ENCODE measurements at regions not wholly inside any gene's neighbourhood (a gene's known extent, or its start where the extent isn't known, plus 50 kb on each side); places are given as distances from the start of the nearest gene placed in this dataset.

DNA sequence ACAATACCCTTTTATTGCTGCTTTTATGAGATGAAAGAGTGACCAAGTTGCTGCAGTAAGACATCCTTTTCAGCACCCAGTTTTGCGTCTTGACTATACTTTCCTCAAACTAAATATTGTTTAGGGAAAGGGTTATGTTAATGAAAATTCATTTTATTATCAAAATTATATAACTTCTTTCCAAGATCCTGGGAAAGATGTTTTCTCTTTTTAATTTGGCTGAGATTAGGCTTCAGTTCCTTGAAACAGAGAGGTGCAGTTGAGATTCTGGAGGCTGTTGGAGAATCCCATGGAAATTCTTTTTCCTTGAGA is 91.6 kb upstream of the KCNA3 start:
- TF ChIP-seq, protein P1, sequence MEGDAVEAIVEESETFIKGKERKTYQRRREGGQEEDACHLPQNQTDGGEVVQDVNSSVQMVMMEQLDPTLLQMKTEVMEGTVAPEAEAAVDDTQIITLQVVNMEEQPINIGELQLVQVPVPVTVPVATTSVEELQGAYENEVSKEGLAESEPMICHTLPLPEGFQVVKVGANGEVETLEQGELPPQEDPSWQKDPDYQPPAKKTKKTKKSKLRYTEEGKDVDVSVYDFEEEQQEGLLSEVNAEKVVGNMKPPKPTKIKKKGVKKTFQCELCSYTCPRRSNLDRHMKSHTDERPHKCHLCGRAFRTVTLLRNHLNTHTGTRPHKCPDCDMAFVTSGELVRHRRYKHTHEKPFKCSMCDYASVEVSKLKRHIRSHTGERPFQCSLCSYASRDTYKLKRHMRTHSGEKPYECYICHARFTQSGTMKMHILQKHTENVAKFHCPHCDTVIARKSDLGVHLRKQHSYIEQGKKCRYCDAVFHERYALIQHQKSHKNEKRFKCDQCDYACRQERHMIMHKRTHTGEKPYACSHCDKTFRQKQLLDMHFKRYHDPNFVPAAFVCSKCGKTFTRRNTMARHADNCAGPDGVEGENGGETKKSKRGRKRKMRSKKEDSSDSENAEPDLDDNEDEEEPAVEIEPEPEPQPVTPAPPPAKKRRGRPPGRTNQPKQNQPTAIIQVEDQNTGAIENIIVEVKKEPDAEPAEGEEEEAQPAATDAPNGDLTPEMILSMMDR (IDR thresholded peaks at IDR 0.05) = no peak
- no peak for TF ChIP-seq EP300 (IDR thresholded peaks at IDR 0.05)
